Esophagus (tissue), 2 donors: ENCODE measurements at regions not wholly inside any gene's neighbourhood (a gene's known extent, or its start where the extent isn't known, plus 50 kb on each side); places are given as distances from the start of the nearest gene placed in this dataset.

ENCODE experiments used
- H3K27ac ChIP-seq, 2 donors: one replicate each; pipeline ENCODE4 v1.5.1; 2013; ENCODE audit warnings: low read depth in 2 of 2, mild to moderate bottlenecking in 2 of 2, inconsistent platforms in 1 of 2, low read length in 1 of 2, moderate library complexity in 1 of 2
- H3K27me3 ChIP-seq, 2 donors: one replicate each; pipeline ENCODE4 v1.6.1; 2013; ENCODE audit warnings: low read length in 2 of 2, control low read depth in 1 of 2, mild to moderate bottlenecking in 1 of 2; ENCODE audit not compliant: insufficient read depth in 2 of 2, control insufficient read depth in 1 of 2
- H3K36me3 ChIP-seq, 2 donors: one replicate each; pipeline ENCODE4 v1.6.1; 2013; ENCODE audit warnings: low read length in 1 of 2; ENCODE audit not compliant: control insufficient read depth in 2 of 2, insufficient read depth in 2 of 2
- H3K4me1 ChIP-seq, 2 donors: one replicate each; pipeline ENCODE4 v1.6.1; 2013; ENCODE audit warnings: low read length in 1 of 2; ENCODE audit not compliant: control insufficient read depth in 2 of 2, insufficient read depth in 2 of 2
- H3K4me3 ChIP-seq, 2 donors: one replicate each; pipeline ENCODE4 v1.5.1; 2013; ENCODE audit warnings: low read length in 2 of 2, mild to moderate bottlenecking in 2 of 2, low read depth in 1 of 2, moderate library complexity in 1 of 2
- H3K9me3 ChIP-seq, 2 donors: one replicate each; pipeline ENCODE4 v1.6.1; 2013; ENCODE audit warnings: mild to moderate bottlenecking in 2 of 2, low read depth in 1 of 2, low read length in 1 of 2, moderate library complexity in 1 of 2; ENCODE audit not compliant: control insufficient read depth in 2 of 2, insufficient read depth in 1 of 2
- WGBS, 2 donors: extraction: QIAGEN DNeasy Blood & Tissue Kit; methylation state at CpG; one replicate each; pipeline ENCODE4 v1.1.7; 2013; 5-methylcytosine and 5-hydroxymethylcytosine counted together
- donor health status: healthy with polysubstance abuse.
- donor health status: Bipolar disorder and iron deficiency.

- WGBS, 2 donors: 58 to 75% methylated on average over 24 of the region's 24 CpGs
Observed at GRCh38 chr3:193831495-193832455, 238.8 kb downstream of the OPA1 start.

GRCh38 chr3:193832833-193833413, 239.9 kb downstream of the OPA1 start:
- Histone ChIP-seq H3K9me3 (no peaks in the 10 kb centered on the region), H3K27ac (peak overlapping the region; percentile 55 to 97), H3K27me3 (no peaks in the 10 kb centered on the region), H3K4me1 (peaks cover 6 to 28% of the 10 kb centered on the region in 2 donors), H3K4me3 (no peak overlapping the region), H3K36me3 (no peaks in the 10 kb centered on the region)
- WGBS, 2 donors: 93% methylated on average over 5 of the region's 5 CpGs

More at GRCh38 chr3:193831495-193832455, 238.8 kb downstream of the OPA1 start:
- no peaks in the 10 kb centered on the region for H3K9me3 ChIP-seq
- H3K36me3 ChIP-seq: no peaks in the 10 kb centered on the region
- H3K27ac ChIP-seq: peak overlapping the region; percentile 97 to 100
- peaks cover 6 to 28% of the 10 kb centered on the region in 2 donors for H3K4me1 ChIP-seq
- H3K27me3 ChIP-seq: no peaks in the 10 kb centered on the region
- H3K4me3 ChIP-seq: no peak overlapping the region

- H3K27ac ChIP-seq: peak overlapping the region in 1 of 2 donors; percentile 86
- no peaks in the 10 kb centered on the region for H3K36me3 ChIP-seq
- 96% methylated on average over 11 of the region's 11 CpGs for WGBS, 2 donors
- H3K4me3 ChIP-seq: no peak overlapping the region
- H3K4me1 ChIP-seq: peaks cover 6 to 26% of the 10 kb centered on the region in 2 donors
- H3K27me3 ChIP-seq: no peaks in the 10 kb centered on the region
- no peaks in the 10 kb centered on the region for H3K9me3 ChIP-seq
Observed at GRCh38 chr3:193833592-193833991, 240.6 kb downstream of the OPA1 start.

GRCh38 chr3:193835414-193835813, 242.4 kb downstream of the OPA1 start:
- Histone ChIP-seq H3K27me3 (no peaks in the 10 kb centered on the region), H3K4me3 (peak overlapping the region; percentile 5 to 34), H3K4me1 (peaks cover 6 to 21% of the 10 kb centered on the region in 2 donors), H3K9me3 (no peaks in the 10 kb centered on the region), H3K36me3 (no peaks in the 10 kb centered on the region), H3K27ac (peak overlapping the region; percentile 75 to 86)
- 84 to 86% methylated on average over 6 of the region's 6 CpGs for WGBS, 2 donors

GRCh38 chr3:193836511-193836910, 243.5 kb downstream of the OPA1 start:
- Histone ChIP-seq H3K27ac (peak overlapping the region in 1 of 2 donors; percentile 92), H3K4me3 (peak overlapping the region; percentile 8 to 53), H3K9me3 (no peaks in the 10 kb centered on the region), H3K36me3 (no peaks in the 10 kb centered on the region), H3K4me1 (peaks cover 3 to 20% of the 10 kb centered on the region in 2 donors), H3K27me3 (no peaks in the 10 kb centered on the region)
- 41 to 92% methylated on average over 1 to 2 of the region's 2 CpGs for WGBS, 2 donors

- WGBS, 2 donors: 71 to 93% methylated on average over 7 of the region's 7 CpGs
Observed at GRCh38 chr3:193836918-193837317, 243.9 kb downstream of the OPA1 start.

GRCh38 chr3:193837347-193837827, 244.4 kb downstream of the OPA1 start:
- WGBS, 2 donors: 71 to 78% methylated on average over 6 of the region's 6 CpGs

More at GRCh38 chr3:193836918-193837317, 243.9 kb downstream of the OPA1 start:
- Histone ChIP-seq H3K27me3 (no peaks in the 10 kb centered on the region), H3K4me1 (peaks cover 3 to 22% of the 10 kb centered on the region in 2 donors), H3K27ac (peak overlapping the region; percentile 85 to 92), H3K4me3 (peak overlapping the region; percentile 8 to 53), H3K9me3 (no peaks in the 10 kb centered on the region), H3K36me3 (no peaks in the 10 kb centered on the region)

GRCh38 chr3:193840111-193840641, 247.2 kb downstream of the OPA1 start:
- H3K27ac ChIP-seq: no peak overlapping the region
- H3K9me3 ChIP-seq: no peaks in the 10 kb centered on the region
- H3K4me1 ChIP-seq: peaks cover 3 to 15% of the 10 kb centered on the region in 2 donors
- 73 to 79% methylated on average over 2 of the region's 2 CpGs for WGBS, 2 donors
- no peaks in the 10 kb centered on the region for H3K36me3 ChIP-seq
- no peak overlapping the region for H3K4me3 ChIP-seq
- H3K27me3 ChIP-seq: no peaks in the 10 kb centered on the region

More at GRCh38 chr3:193837347-193837827, 244.4 kb downstream of the OPA1 start:
- H3K4me3 ChIP-seq: peak overlapping the region; percentile 8 to 53
- H3K27ac ChIP-seq: peak overlapping the region; percentile 85 to 92
- no peaks in the 10 kb centered on the region for H3K9me3 ChIP-seq
- peaks cover 3 to 22% of the 10 kb centered on the region in 2 donors for H3K4me1 ChIP-seq
- no peaks in the 10 kb centered on the region for H3K36me3 ChIP-seq
- H3K27me3 ChIP-seq: no peaks in the 10 kb centered on the region

GRCh38 chr3:193841581-193841980, 248.6 kb downstream of the OPA1 start:
- peaks cover 3 to 15% of the 10 kb centered on the region in 2 donors for H3K4me1 ChIP-seq
- 87 to 93% methylated on average over 4 of the region's 4 CpGs for WGBS, 2 donors
- H3K4me3 ChIP-seq: no peak overlapping the region
- H3K36me3 ChIP-seq: no peaks in the 10 kb centered on the region
- H3K27ac ChIP-seq: peak overlapping the region; percentile 87 to 98
- no peaks in the 10 kb centered on the region for H3K27me3 ChIP-seq
- H3K9me3 ChIP-seq: no peaks in the 10 kb centered on the region
